Kidney (tissue), 13 donors: ENCODE measurements at regions not wholly inside any gene's neighbourhood (a gene's known extent, or its start where the extent isn't known, plus 50 kb on each side); places are given as distances from the start of the nearest gene placed in this dataset.

Source experiments
- DNase-seq, 5 donors: peaks; one replicate each; pipeline ENCODE4 v3.0.0-alpha.2; 2013 to 2020
- FAIRE-seq: peaks from 2 replicates; lab custom pipeline; 2012; peaks lifted over from hg19 to GRCh38; lab: Jason Lieb, UNC
- H3K27ac ChIP-seq, 2 donors: one replicate each; pipeline ENCODE4 v1.7.0; 2013; ENCODE audit warnings: low read depth in 2 of 2, low read length in 2 of 2, inconsistent platforms in 1 of 2
- H3K27me3 ChIP-seq: one replicate; pipeline ENCODE4 v1.7.1; 2013; ENCODE audit warnings: low read length, inconsistent platforms; ENCODE audit not compliant: control insufficient read depth, insufficient read depth
- H3K36me3 ChIP-seq, 3 donors: one replicate each; pipeline versions ENCODE4 v1.7.0 to v1.7.1; 2013; ENCODE audit warnings: low read length in 3 of 3, control low read depth in 1 of 3, inconsistent platforms in 1 of 3; ENCODE audit not compliant: insufficient read depth in 3 of 3, control insufficient read depth in 2 of 3
- H3K4me1 ChIP-seq, 3 donors: one replicate each; pipeline versions ENCODE4 v1.7.0 to v1.7.1; 2013; ENCODE audit warnings: low read length in 3 of 3, inconsistent platforms in 1 of 3, low read depth in 1 of 3; ENCODE audit not compliant: control insufficient read depth in 2 of 3, insufficient read depth in 2 of 3
- H3K4me3 ChIP-seq, 3 donors: one replicate each; pipeline versions ENCODE4 v1.7.0 to v1.8.1; 2013; ENCODE audit warnings: low read length in 3 of 3, control low read depth in 1 of 3, inconsistent platforms in 1 of 3
- H3K9ac ChIP-seq, 3 donors: one replicate each; pipeline versions ENCODE4 v1.7.0 to v1.7.1; 2013; ENCODE audit warnings: low read length in 3 of 3, control low read depth in 1 of 3, inconsistent platforms in 1 of 3
- H3K9me3 ChIP-seq, 3 donors: one replicate each; pipeline versions ENCODE4 v1.7.0 to v1.7.1; 2013; ENCODE audit warnings: low read length in 3 of 3, control low read depth in 1 of 3, inconsistent platforms in 1 of 3; ENCODE audit not compliant: control insufficient read depth in 2 of 3, insufficient read depth in 1 of 3
- intact Hi-C: fragments of 100-400 bp; cut with DNase I; formaldehyde crosslinking; loops from one replicate; pipeline ENCODE4 v1.11.1; 2022
- TF ChIP-seq, protein P1 (sequence below): IDR thresholded peaks from 3 replicates; pipeline ENCODE4 v1.5.1; 2012; ENCODE audit warnings: mild to moderate bottlenecking, moderate library complexity, borderline replicate concordance; ENCODE audit not compliant: insufficient read depth; ENCODE audit errors: extremely low read depth
- donor health status: control.
- donor health status: control.
- donor health status: control.
- donor health status: control.
- donor health status: control.
- donor health status: DM: yes; HTN: yes; CAD: no.
- donor health status: Normal renal cell carcinoma (clear cell type).

DNA sequence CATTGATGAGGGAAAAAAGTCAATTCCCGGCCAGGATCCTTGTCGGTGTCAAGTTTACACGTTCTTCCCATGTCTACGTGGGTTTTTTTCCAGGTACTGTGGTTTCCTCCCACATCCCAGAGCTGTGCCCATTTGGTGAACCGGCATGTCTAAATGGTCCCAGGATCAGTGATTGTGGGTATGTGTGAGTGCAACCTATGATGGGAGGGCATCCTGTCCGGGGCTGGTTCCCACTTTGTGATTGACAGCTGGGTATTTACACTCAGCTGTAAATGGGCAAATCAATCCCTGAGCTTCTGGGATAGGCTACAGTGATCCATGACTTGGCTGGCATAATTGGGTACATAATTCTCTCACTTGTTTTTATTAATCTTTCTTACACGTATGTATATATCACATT lies 91.2 kb upstream of the IRX6 start:
- Histone ChIP-seq H3K9me3 (no peaks in the 10 kb centered on the region), H3K4me3 (no peak overlapping the region), H3K36me3 (no peaks in the 10 kb centered on the region), H3K27me3 (no peaks in the 10 kb centered on the region), H3K4me1 (no peaks in the 10 kb centered on the region), H3K27ac (no peak overlapping the region), H3K9ac (no peak overlapping the region)
- intact Hi-C loops: no loop called here
- TF ChIP-seq, protein P1, sequence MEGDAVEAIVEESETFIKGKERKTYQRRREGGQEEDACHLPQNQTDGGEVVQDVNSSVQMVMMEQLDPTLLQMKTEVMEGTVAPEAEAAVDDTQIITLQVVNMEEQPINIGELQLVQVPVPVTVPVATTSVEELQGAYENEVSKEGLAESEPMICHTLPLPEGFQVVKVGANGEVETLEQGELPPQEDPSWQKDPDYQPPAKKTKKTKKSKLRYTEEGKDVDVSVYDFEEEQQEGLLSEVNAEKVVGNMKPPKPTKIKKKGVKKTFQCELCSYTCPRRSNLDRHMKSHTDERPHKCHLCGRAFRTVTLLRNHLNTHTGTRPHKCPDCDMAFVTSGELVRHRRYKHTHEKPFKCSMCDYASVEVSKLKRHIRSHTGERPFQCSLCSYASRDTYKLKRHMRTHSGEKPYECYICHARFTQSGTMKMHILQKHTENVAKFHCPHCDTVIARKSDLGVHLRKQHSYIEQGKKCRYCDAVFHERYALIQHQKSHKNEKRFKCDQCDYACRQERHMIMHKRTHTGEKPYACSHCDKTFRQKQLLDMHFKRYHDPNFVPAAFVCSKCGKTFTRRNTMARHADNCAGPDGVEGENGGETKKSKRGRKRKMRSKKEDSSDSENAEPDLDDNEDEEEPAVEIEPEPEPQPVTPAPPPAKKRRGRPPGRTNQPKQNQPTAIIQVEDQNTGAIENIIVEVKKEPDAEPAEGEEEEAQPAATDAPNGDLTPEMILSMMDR: no peak
- DNase-seq (no peak), FAIRE-seq (no peak)

DNA sequence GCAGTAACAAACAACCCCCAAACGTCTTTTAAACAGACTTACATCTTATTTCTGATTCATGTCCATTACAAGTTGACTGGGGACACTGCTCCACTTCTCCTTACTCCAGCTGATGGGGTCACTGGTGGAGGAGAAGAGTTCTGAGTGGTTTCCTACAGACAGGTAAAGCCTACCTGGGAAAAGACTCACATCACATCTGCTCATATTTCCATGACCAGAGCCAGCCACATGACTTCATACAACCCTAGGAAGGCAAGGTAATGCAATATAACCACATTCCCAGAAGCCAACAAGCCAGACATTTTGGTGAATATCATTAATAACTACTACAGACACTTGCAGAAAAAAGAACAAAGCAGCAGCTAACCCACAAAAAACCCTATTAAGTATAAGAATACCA lies 90.5 kb upstream of the IRX6 start:
- Histone ChIP-seq H3K9ac (no peak overlapping the region), H3K27me3 (no peaks in the 10 kb centered on the region), H3K4me3 (no peak overlapping the region), H3K4me1 (no peaks in the 10 kb centered on the region), H3K27ac (no peak overlapping the region), H3K9me3 (no peaks in the 10 kb centered on the region), H3K36me3 (no peaks in the 10 kb centered on the region)
- intact Hi-C loops: no loop called here
- TF ChIP-seq, protein P1: no peak
- no peak for DNase-seq
- no peak for FAIRE-seq

DNA sequence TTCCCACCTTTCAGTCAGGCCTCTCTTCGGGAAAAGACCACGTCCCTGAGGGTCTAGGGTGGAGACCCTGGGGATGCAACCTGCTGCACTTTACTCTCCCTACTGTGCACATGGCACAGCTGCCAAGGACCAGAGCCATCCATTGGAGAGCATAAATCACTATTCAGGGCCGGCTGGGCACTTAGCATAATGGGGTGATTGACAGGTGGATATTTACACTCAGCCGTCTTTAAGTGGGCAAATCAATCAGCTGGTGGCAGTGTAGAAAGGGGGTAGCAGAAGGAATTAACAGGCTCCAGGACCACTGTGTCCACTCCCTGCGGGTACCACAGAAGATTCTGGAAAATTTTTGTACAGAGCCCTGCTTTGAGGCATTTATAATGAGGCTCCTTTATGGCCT lies 87.3 kb upstream of the IRX6 start:
- no peak overlapping the region for H3K9ac ChIP-seq
- no peak for FAIRE-seq
- no peaks in the 10 kb centered on the region for H3K4me1 ChIP-seq
- no peaks in the 10 kb centered on the region for H3K27me3 ChIP-seq
- intact Hi-C loops: no loop called here
- no peaks in the 10 kb centered on the region for H3K9me3 ChIP-seq
- H3K27ac ChIP-seq: no peak overlapping the region
- no peak for DNase-seq
- H3K36me3 ChIP-seq: no peaks in the 10 kb centered on the region
- TF ChIP-seq, protein P1: no peak
- H3K4me3 ChIP-seq: no peak overlapping the region

DNA sequence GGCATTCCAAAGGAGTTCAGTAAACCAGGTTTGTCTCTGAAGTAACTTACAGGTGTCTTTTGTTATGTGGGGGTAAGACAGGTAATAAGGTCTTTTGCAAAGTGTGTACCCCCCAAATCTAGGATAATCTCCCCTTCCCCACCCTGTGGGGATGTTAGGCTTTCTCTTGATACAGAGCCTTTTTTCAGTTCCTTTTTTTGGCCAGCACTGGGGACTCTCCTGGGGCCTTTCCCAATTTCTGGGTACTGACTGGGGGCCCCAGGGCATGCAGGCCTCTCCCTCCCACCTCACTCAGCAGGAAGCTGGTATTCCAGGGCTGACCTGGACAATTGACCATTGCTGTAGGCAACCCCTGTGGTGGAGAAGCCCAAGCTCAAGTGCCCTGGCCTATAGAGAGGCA lies 84.3 kb upstream of the IRX6 start:
- Histone ChIP-seq H3K36me3 (no peaks in the 10 kb centered on the region), H3K27me3 (no peaks in the 10 kb centered on the region), H3K9me3 (peaks cover 0 to 3% (median 0%) of the 10 kb centered on the region in 3 donors), H3K9ac (no peak overlapping the region), H3K4me3 (no peak overlapping the region), H3K27ac (no peak overlapping the region), H3K4me1 (no peaks in the 10 kb centered on the region)
- TF ChIP-seq, protein P1: no peak
- DNase-seq (no peak), FAIRE-seq (no peak)
- intact Hi-C loops: no loop called here
